ENCODE measurements at regions not wholly inside any gene's neighbourhood (a gene's known extent, or its start where the extent isn't known, plus 50 kb on each side); places are given as distances from the start of the nearest gene placed in this dataset.
"Not testable (repeated sequence)": the region's sequence is repeated elsewhere in the genome, so short reads cannot be mapped to it uniquely, and the experiment has no call there.

DNA sequence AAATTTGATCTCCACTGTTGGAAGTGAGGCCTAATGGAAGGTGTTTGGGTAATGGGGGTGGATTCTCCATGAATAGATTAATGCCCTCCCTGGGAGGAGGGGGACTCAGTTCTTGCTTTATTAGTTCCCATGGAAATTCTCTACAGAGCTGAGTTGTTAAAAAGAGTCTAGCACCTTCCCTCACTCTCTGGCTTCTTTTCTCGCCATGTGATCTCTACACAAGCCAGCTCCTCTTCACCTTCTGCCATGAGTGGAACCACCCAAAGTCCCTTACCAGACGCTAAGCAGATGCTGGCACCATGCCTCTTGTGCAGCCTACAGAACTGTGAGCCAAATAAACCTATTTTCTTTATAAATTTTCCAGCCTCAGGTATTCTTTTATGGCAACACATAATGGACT lies 465.8 kb upstream of the ANO5 start:
- no peak for DNase-seq

- DNase-seq: no peak
Observed at GRCh38 chr11:21736404-21736803, 456.5 kb upstream of the ANO5 start.

GRCh38 chr11:21752475-21753243 lies 440.2 kb upstream of the ANO5 start:
- not testable (repeated sequence) for DNase-seq

DNA sequence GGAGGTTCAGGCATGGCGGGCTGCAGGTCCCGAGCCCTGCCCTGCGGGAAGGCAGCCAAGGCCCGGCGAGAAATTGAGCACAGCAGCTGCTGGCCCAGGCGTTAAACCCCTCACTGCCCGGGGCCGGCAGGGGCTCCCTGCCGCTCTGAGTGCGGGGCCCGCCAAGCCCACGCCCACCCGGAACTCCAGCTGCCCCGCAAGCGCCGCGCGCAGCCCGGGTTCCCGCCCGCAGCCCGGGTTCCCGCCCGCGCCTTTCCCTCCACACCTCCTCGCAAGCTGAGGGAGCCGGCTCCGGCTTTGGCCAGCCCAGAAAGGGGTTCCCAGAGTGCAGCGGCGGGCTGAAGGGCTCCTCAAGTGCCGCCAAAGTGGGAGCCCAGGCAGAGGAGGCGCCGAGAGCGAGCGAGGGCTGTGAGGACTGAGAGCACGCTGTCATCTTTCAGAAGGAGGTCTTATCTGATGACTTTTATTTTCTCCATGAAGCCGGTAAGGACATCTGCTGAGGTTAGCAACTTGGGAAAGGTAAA lies 439.6 kb upstream of the ANO5 start:
- not testable (repeated sequence) for DNase-seq

GRCh38 chr11:21761000-21761399 lies 431.9 kb upstream of the ANO5 start:
- no peak for DNase-seq

GRCh38 chr11:21768388-21768787 lies 424.5 kb upstream of the ANO5 start:
- DNase-seq: no peak

DNA sequence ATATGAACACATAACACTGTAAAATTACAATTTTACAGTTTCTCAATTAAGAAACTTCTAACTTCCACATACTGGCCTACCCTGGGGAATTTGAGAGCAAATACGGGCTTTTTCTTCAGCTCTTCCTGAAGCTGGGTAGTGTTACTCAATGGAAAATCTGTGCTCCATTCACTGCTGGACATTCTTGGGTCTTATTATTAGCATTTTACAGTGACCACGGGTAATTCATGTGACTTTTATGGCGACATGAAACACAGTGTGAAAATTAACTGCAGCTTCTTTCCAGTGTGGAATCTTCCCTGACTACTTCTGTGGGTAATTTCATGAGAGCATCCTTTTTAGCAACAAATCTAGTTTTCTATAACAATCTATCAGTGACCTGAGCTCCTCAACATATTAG lies 423.7 kb upstream of the ANO5 start:
- no peak for DNase-seq

DNA sequence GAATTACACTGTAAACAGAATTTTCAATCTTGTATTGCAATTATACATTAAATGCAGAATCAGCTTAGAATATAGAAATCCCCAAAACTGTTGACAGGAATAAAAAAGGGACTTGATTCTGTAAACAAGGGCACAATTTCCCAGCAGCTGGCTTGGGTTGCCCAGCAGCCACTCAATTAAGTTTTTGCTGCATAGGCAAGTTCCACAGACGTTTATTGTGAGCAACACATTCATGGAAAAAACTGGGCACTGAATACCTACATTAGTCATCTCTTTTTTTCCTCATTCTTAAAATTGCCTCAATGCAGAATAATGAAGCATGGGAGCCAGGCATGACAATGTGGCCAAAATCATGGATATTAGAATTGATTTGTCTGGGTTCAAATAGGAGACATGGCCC lies 421.8 kb upstream of the ANO5 start:
- no peak for DNase-seq

DNA sequence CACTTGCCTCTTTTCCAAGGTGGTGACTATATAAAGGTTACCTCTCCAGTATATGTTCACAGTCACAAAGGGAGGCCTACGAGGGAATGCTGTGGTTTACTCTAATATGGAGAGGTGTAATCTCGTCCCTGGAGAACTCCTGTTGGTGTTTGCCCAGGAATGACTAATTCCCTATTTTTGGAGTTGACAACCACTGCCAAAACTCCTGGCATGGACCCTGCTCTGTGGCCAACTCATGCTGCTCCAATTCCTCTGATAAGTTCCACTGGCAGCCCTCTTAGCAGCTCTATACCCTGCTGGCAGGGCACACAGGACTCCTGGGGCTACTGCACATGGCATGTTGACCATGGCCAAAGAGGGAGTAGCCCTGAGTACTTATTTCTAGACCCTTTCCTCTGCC lies 418.7 kb upstream of the ANO5 start:
- no peak for DNase-seq

GRCh38 chr11:21775911-21776310 lies 417.0 kb upstream of the ANO5 start:
- no peak for DNase-seq

- no peak for DNase-seq
Observed at GRCh38 chr11:21783954-21784353, 408.9 kb upstream of the ANO5 start.

DNA sequence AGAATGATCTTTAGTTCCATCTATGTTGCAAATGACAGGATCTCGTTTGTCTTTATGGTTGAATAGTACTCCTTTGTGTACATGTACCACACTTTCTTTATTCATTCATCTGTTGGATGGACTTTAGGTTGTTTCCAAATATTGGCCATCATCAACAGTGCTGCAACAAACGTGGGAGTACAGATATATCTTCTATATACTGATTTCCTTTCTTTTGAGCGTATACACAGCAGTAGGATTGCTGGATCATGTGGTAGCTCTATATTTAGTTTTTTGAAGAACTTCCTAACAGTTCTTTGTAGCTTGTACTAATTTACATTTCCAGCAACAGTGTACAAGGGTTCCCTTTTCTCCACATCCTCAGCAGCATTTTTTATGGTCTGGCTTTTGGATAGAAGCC lies 407.5 kb upstream of the ANO5 start:
- no peak for DNase-seq

- DNase-seq: no peak
Observed at GRCh38 chr11:21794306-21794705, 398.6 kb upstream of the ANO5 start.

DNA sequence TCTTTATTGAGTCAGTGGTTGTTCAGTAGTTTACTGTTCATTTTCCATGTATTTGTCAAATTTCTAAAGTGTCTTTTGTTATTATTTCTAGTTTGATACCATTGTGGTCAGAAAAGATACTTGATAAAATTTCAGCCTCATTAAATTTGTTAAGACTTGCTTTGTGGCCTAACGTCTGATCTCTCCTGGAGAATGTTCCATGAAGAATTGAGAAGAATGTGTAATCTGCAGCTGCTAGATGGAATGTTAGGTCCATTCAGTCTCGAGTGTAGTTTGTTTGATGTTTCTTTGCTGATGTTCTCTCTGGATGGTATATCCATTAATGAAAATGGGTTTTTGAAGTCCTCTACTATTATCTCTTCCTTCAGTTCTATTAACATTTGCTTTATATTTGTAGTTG lies 394.7 kb upstream of the ANO5 start:
- no peak for DNase-seq

DNA sequence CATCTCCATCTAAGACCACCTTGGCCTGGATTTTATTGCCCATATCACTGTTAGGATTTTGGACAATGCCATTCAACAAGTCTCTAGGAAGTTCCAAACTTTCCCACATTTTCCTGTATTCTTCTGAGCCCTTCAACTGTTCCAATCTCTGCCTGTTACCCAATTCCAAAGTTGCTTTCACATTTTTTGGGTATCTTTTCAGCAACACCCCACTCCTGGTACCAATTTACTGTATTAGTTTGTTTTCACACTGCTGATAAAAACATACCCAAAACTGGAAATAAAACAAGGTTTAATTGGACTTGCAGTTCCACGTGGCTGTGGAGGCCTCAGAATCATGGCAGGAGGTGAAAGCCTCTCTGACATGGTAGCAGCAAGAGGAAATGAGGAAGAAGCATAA lies 388.4 kb upstream of the ANO5 start:
- not testable (repeated sequence) for DNase-seq

- no peak for DNase-seq
Observed at GRCh38 chr11:21806508-21806907, 386.4 kb upstream of the ANO5 start.

- DNase-seq: no peak
Observed at GRCh38 chr11:21806947-21807346, 385.9 kb upstream of the ANO5 start.

GRCh38 chr11:21807350-21807749 lies 385.5 kb upstream of the ANO5 start:
- no peak for DNase-seq

GRCh38 chr11:21810650-21811049 lies 382.2 kb upstream of the ANO5 start:
- DNase-seq: no peak

DNA sequence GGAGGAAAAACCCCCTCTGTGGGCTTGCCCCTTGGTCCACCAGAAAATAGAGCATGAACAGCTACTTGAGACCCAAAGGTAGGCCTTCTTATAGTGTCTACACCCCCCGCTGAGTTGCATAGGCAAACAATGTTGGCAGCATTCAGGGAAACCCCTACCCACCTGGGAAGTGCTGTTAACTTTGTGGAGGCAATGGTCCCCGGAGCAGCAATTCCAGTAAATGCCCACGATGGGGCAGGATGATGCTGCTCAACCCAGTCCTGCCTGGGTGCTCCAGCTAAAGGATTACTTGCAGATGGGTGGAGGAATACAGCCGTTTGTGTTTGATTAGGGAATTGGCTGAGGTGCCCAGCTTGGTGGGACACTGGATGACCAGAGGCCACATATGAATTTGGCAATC lies 381.3 kb upstream of the ANO5 start:
- no peak for DNase-seq

DNA sequence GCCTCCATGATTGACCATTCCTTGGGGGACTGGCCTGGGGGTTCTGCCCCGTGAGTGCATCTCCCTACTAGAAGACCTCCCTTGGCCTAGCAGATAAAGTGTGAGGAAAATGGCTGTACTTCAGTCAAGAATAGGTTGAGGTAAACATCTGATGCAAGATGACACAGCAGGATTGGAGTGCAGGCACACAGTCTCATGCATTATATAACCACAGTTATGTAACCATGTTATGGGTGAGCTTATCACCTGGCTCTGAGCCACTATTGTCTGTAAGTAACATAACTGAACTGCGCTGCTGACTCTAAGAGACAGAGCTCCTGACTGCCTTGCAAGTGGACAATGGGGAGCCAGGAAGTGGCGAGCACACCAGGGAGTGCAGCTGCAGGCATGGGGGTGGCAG lies 378.7 kb upstream of the ANO5 start:
- DNase-seq: no peak

- DNase-seq: no peak
Observed at GRCh38 chr11:21817696-21818095, 375.2 kb upstream of the ANO5 start.

DNA sequence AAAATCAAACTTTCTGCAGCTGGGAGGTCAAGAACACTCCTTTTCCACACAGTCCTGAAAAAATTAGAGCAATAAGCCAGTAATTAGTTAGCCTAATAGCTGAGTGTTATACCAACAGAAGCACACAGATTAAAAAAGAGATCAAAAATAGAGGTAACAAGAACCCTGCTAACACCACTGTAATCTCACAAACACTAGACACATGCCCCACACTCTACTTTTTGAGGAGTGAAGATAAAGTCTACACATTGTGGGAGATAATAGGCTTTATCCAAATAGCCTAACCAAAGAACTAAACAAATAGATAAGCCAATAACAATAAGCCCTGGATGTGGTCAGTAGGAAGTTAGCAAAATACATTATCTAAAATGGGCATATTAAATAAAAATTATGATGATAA lies 372.7 kb upstream of the ANO5 start:
- no peak for DNase-seq

DNA sequence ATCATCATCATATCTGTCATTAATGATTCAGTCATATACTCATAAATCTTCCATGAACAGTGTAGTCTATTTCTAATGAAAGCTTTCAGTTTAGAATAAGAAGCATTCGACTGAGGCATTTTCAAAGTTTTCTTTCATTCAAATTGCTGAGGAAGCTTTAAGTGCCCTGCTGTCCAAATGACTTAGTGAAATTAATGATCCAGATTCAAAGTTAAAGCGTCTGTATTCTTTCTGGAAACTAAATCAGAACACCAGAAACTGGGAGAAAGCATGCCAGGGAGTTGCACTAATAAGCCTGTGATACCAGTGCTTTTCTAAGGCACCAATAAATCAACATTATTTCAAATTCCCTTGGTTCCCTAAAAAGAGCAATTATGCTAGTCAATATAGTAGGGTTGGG lies 367.8 kb upstream of the ANO5 start:
- DNase-seq: no peak

DNA sequence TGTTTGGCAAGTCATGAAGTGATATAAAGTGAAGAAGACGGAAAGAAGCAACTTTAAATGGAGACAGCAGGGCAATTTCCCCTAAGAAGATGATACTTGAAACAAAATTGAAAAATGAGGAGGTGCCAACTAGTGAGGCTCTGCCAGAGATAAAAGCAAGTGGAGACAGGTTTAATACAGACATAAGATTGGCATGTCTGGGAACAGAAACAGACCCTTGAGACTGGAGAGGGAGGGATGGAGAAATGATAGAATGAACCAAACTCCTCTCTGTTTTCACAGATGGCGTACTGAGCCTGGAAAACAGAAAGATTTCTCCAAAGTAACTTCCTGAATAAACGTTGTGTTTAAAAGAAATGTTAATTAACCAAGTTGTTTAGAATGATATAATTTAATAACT lies 354.5 kb upstream of the ANO5 start:
- no peak for DNase-seq
